Mesendoderm (in vitro differentiated cells): ENCODE measurements at regions not wholly inside any gene's neighbourhood (a gene's known extent, or its start where the extent isn't known, plus 50 kb on each side); places are given as distances from the start of the nearest gene placed in this dataset.

Experiments used
- DNase-seq: peaks from one replicate; pipeline ENCODE4 v3.0.0; 2013
- H2AK5ac ChIP-seq: 2 replicates; pipeline ENCODE4 v1.6.1; 2013; ENCODE audit warnings: low read length, inconsistent platforms
- H2BK120ac ChIP-seq: 2 replicates; pipeline ENCODE4 v1.6.1; 2013; ENCODE audit warnings: low read depth, mild to moderate bottlenecking, low read length, moderate library complexity, mixed read lengths
- H2BK15ac ChIP-seq: replicated peaks from 2 replicates; pipeline ENCODE4 v1.6.1; 2013; ENCODE audit warnings: low read depth, mild to moderate bottlenecking, moderate library complexity
- H2BK5ac ChIP-seq: 2 replicates; pipeline ENCODE4 v1.6.1; 2013; ENCODE audit warnings: low read length, inconsistent platforms
- H3K18ac ChIP-seq: 2 replicates; pipeline ENCODE4 v1.6.1; 2013; ENCODE audit warnings: mild to moderate bottlenecking, low read length, mixed read lengths
- H3K23ac ChIP-seq: one replicate; pipeline ENCODE4 v1.6.1; 2013; ENCODE audit warnings: low read length
- H3K27ac ChIP-seq: 2 replicates; pipeline ENCODE4 v1.5.1; 2013; ENCODE audit warnings: low read depth, mild to moderate bottlenecking, inconsistent platforms, low read length, moderate library complexity
- H3K27me3 ChIP-seq: 2 replicates; pipeline ENCODE4 v1.6.1; 2013; ENCODE audit warnings: low read length, control low read depth, mild to moderate bottlenecking, inconsistent platforms; ENCODE audit not compliant: insufficient read depth, poor library complexity
- H3K36me3 ChIP-seq: 2 replicates; pipeline ENCODE4 v1.6.1; 2013; ENCODE audit warnings: low read length, inconsistent platforms; ENCODE audit not compliant: control insufficient read depth, insufficient read depth
- H3K4ac ChIP-seq: one replicate; pipeline ENCODE4 v1.6.1; 2013; ENCODE audit warnings: low read depth, mild to moderate bottlenecking, low read length, moderate library complexity
- H3K4me1 ChIP-seq: 2 replicates; pipeline ENCODE4 v1.6.1; 2013; ENCODE audit warnings: low read depth, low read length, inconsistent platforms; ENCODE audit not compliant: control insufficient read depth
- H3K4me2 ChIP-seq: 2 replicates; pipeline ENCODE4 v1.6.1; 2013; ENCODE audit warnings: low read length
- H3K4me3 ChIP-seq: 2 replicates; pipeline ENCODE4 v1.5.1; 2013; ENCODE audit warnings: mild to moderate bottlenecking, low read length
- H3K56ac ChIP-seq: one replicate; pipeline ENCODE4 v1.6.1; 2013; ENCODE audit warnings: low read length
- H3K79me1 ChIP-seq: 2 replicates; pipeline ENCODE4 v1.6.1; 2013; ENCODE audit warnings: low read length, inconsistent platforms
- H3K79me2 ChIP-seq: 2 replicates; pipeline ENCODE4 v1.6.1; 2013; ENCODE audit warnings: mild to moderate bottlenecking, low read length; ENCODE audit not compliant: control insufficient read depth, insufficient read depth
- H3K9ac ChIP-seq: 2 replicates; pipeline ENCODE4 v1.6.1; 2013; ENCODE audit warnings: low read length, inconsistent platforms
- H4K5ac ChIP-seq: one replicate; pipeline ENCODE4 v1.6.1; 2013; ENCODE audit warnings: low read length
- H4K8ac ChIP-seq: one replicate; pipeline ENCODE4 v1.6.1; 2013; ENCODE audit warnings: low read depth, mild to moderate bottlenecking, control low read depth, low read length, moderate library complexity
- WGBS: extraction: QIAGEN DNeasy Blood & Tissue Kit; methylation state at CpG from one replicate; pipeline ENCODE4 v1.1.7; 2013; ENCODE audit warnings: low lambda C conversion rate, missing lambda C conversion rate; ENCODE audit not compliant: insufficient coverage; ENCODE audit errors: extremely low coverage; 5-methylcytosine and 5-hydroxymethylcytosine counted together

DNA sequence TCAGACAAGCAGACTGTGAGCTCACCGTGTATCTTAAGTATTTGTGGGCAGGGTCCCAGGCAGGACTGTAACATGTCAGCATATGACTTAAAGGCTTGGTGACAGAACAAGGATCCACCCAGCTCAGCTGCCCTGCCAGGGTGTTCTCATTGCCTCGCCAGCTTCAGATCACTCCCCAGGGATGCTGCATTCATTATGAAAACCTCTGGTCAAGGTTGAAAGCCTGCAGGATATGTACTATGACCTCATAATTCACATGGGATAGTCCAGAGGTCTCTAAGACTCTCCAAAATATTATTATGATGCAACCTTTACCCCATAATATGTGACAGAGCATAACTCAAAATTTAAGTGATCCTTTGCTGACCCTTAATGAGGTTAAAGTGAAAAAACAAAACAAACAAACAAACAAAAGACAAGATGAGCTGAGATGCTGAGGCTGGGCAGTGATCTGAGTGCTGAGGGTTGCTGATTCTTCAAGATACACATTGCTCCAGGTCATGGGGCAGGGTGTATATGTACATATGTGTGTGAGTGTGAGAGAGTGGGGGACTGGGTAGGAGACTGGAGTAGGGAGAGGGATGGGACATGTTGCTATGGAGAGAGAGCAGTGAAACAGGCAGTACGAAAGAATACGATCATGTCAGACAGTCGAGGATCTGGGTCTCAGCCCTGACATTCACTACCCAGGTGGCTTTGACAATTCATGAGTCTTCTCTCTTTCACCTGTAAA lies 98.8 kb upstream of the DUSP10 start:
- no peak overlapping the region for H3K4me3 ChIP-seq
- no peak overlapping the region for H4K5ac ChIP-seq
- H3K27ac ChIP-seq: no peak overlapping the region
- no peak overlapping the region for H2BK120ac ChIP-seq
- no peaks in the 10 kb centered on the region for H3K36me3 ChIP-seq
- no peak overlapping the region for H2AK5ac ChIP-seq
- H3K23ac ChIP-seq: no peak overlapping the region
- no peak overlapping the region for H3K4ac ChIP-seq
- H3K79me2 ChIP-seq: no peaks in the 10 kb centered on the region
- DNase-seq: no peak
- H3K18ac ChIP-seq: no peak overlapping the region
- H2BK15ac ChIP-seq: no peak overlapping the region
- no peak overlapping the region for H4K8ac ChIP-seq
- H2BK5ac ChIP-seq: no peak overlapping the region
- H3K56ac ChIP-seq: no peak overlapping the region
- no peaks in the 10 kb centered on the region for H3K4me1 ChIP-seq
- no CpG with 5 or more reads among the region's 5 CpGs for WGBS
- no peaks in the 10 kb centered on the region for H3K27me3 ChIP-seq
- H3K79me1 ChIP-seq: no peaks in the 10 kb centered on the region
- no peak overlapping the region for H3K9ac ChIP-seq
- no peak overlapping the region for H3K4me2 ChIP-seq

- Histone ChIP-seq H3K4me2 (no peak overlapping the region), H3K79me2 (no peaks in the 10 kb centered on the region), H2BK5ac (no peak overlapping the region), H2AK5ac (no peak overlapping the region), H3K9ac (no peak overlapping the region), H3K18ac (no peak overlapping the region), H3K79me1 (no peaks in the 10 kb centered on the region), H3K4me3 (no peak overlapping the region), H4K8ac (no peak overlapping the region), H3K4me1 (no peaks in the 10 kb centered on the region), H4K5ac (no peak overlapping the region), H2BK120ac (no peak overlapping the region), H3K36me3 (no peaks in the 10 kb centered on the region), H3K23ac (no peak overlapping the region), H2BK15ac (no peak overlapping the region), H3K4ac (no peak overlapping the region), H3K27ac (no peak overlapping the region), H3K27me3 (no peaks in the 10 kb centered on the region), H3K56ac (no peak overlapping the region)
- peak; percentile 40 for DNase-seq
- WGBS: no CpG with 5 or more reads among the region's 7 CpGs
Observed at GRCh38 chr1:221839782-221840395, 98.0 kb upstream of the DUSP10 start.

DNA sequence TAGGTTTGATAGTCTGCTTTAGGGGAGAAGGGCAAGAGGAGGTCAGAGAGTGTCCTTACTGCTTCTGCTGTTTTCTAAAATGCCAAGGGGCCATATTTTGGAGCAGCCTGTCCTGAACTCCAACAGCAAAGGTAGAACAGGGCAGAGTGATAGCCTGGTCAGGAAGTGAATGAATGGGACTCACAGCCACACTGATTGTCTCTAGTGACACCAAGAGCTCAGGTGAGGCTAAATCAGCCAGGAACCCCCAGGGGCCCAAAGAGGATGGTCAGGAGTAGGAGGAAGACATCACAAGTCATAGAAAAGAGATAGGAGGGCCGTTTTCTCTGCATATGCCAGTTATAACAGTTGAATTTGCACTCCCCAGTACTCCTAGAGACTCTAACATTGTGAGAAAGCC lies 97.4 kb upstream of the DUSP10 start:
- Histone ChIP-seq H2BK120ac (no peak overlapping the region), H3K27me3 (no peaks in the 10 kb centered on the region), H2BK15ac (no peak overlapping the region), H3K36me3 (no peaks in the 10 kb centered on the region), H3K56ac (no peak overlapping the region), H3K27ac (no peak overlapping the region), H4K5ac (no peak overlapping the region), H3K18ac (no peak overlapping the region), H3K4ac (no peak overlapping the region), H3K23ac (no peak overlapping the region), H3K4me1 (no peaks in the 10 kb centered on the region), H3K4me3 (no peak overlapping the region), H3K4me2 (no peak overlapping the region), H4K8ac (no peak overlapping the region), H2BK5ac (no peak overlapping the region), H2AK5ac (no peak overlapping the region), H3K79me1 (no peaks in the 10 kb centered on the region), H3K79me2 (no peaks in the 10 kb centered on the region), H3K9ac (no peak overlapping the region)
- WGBS: no CpG with 5 or more reads among the region's 1 CpG
- peak; percentile 14 for DNase-seq

DNA sequence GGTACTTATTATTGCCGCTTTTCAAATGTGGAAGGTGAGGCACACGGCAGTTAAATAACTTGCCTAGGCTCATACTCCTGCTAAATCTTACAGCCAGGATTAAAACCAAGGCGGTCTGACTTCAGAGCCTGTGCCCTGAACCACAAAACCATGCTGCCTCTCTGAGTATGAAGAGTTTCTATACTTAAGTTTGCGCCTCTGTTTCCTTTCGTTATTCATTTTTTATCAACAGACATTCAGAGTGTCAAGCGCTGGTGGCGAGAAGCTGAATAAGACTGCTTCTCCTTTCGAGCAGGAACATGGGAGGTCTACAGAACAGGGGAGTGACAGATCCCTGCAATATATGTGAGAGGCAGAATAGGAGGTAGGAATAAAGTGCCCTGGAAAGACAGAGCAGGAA lies 96.0 kb upstream of the DUSP10 start:
- H2BK120ac ChIP-seq: no peak overlapping the region
- no peaks in the 10 kb centered on the region for H3K36me3 ChIP-seq
- H2BK15ac ChIP-seq: no peak overlapping the region
- no peak overlapping the region for H2BK5ac ChIP-seq
- no peak overlapping the region for H3K4ac ChIP-seq
- no peak overlapping the region for H3K56ac ChIP-seq
- H3K79me2 ChIP-seq: no peaks in the 10 kb centered on the region
- H3K23ac ChIP-seq: no peak overlapping the region
- H3K18ac ChIP-seq: no peak overlapping the region
- no peaks in the 10 kb centered on the region for H3K4me1 ChIP-seq
- H3K4me3 ChIP-seq: no peak overlapping the region
- no peaks in the 10 kb centered on the region for H3K79me1 ChIP-seq
- no peak overlapping the region for H3K4me2 ChIP-seq
- H3K27me3 ChIP-seq: no peaks in the 10 kb centered on the region
- H2AK5ac ChIP-seq: no peak overlapping the region
- no peak for DNase-seq
- no peak overlapping the region for H4K5ac ChIP-seq
- H4K8ac ChIP-seq: no peak overlapping the region
- no peak overlapping the region for H3K27ac ChIP-seq
- no CpG with 5 or more reads among the region's 8 CpGs for WGBS
- no peak overlapping the region for H3K9ac ChIP-seq

DNA sequence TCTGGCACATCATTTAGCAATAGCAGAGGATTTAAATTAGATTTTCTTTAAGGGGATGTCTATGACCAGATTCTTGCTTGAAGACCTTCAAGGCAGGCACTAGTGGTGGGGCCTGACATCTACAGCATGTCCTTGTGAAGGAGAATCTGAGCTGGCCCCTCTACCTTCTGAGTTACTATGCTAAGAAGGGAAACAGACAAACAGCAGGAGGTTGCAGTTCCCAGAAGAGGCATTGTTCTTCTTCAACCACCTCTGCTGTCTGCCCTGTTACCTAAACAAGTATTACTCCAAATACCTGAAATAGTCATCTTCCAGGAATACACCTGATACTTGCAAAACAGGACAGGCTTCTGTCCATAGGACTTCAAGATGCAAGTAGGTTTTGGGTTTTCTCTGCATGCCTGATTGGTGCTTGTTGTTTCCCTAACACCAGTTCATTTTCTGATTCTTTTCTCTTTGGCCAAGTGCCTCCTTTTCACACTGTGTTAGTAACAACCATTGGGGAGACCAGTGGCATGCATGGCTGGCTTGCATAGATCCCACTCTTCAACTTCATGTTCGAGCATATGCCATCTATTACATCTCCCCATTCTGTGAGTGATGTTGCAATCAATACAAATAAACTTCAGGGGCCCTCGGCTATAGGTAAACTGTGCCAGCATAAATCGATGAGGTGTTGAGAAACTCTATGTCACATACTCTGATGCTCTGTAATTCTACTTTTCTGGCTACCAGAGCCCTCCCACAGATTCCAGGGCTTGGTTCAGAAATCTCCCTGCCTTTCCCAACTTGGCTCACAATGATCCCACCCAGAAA lies 93.0 kb upstream of the DUSP10 start:
- Histone ChIP-seq H4K8ac (no peak overlapping the region), H4K5ac (no peak overlapping the region), H3K4me1 (no peaks in the 10 kb centered on the region), H2BK120ac (no peak overlapping the region), H2BK15ac (no peak overlapping the region), H3K36me3 (no peaks in the 10 kb centered on the region), H2BK5ac (no peak overlapping the region), H3K79me2 (no peaks in the 10 kb centered on the region), H3K4ac (no peak overlapping the region), H2AK5ac (no peak overlapping the region), H3K4me3 (no peak overlapping the region), H3K4me2 (no peak overlapping the region), H3K23ac (no peak overlapping the region), H3K79me1 (no peaks in the 10 kb centered on the region), H3K27ac (no peak overlapping the region), H3K56ac (no peak overlapping the region), H3K9ac (no peak overlapping the region), H3K18ac (no peak overlapping the region), H3K27me3 (no peaks in the 10 kb centered on the region)
- peak; percentile 57 for DNase-seq
- WGBS: no CpG with 5 or more reads among the region's 3 CpGs
